Fibroblast of mammary gland (primary cell): ENCODE measurements at regions not wholly inside any gene's neighbourhood (a gene's known extent, or its start where the extent isn't known, plus 50 kb on each side); places are given as distances from the start of the nearest gene placed in this dataset.

ENCODE experiments used
- DNase-seq: peaks from one replicate; pipeline ENCODE4 v3.0.0-alpha.2; 2010; ENCODE audit warnings: low read depth
- H3K4me3 ChIP-seq: 2 replicates; pipeline ENCODE4 v1.5.1; 2011; ENCODE audit warnings: low read depth, mild to moderate bottlenecking, low read length, moderate library complexity; ENCODE audit not compliant: control insufficient read depth
- CTCF ChIP-seq: conservative IDR thresholded peaks from 2 replicates; pipeline ENCODE4 v1.5.1; 2011; ENCODE audit warnings: low read depth, low read length, inconsistent platforms; ENCODE audit not compliant: control insufficient read depth, insufficient read depth

- H3K4me3 ChIP-seq: no peak overlapping the region
- no peak for TF ChIP-seq CTCF
- no peak for DNase-seq
These were observed 230.6 kb downstream of the FBXO15 start for GRCh38 chr18:73917046-73917445.

- no peak for DNase-seq
- no peak for TF ChIP-seq CTCF
- no peak overlapping the region for H3K4me3 ChIP-seq
These were observed 234.1 kb downstream of the FBXO15 start for GRCh38 chr18:73913505-73913904.

- no peak overlapping the region for H3K4me3 ChIP-seq
- TF ChIP-seq CTCF: no peak
- DNase-seq: peak; percentile 48
These were observed 239.3 kb downstream of the FBXO15 start for GRCh38 chr18:73908323-73908722.

- DNase-seq: no peak
- H3K4me3 ChIP-seq: no peak overlapping the region
- TF ChIP-seq CTCF: no peak
These were observed 246.1 kb downstream of the FBXO15 start for GRCh38 chr18:73901566-73901965.

- TF ChIP-seq CTCF: no peak
- no peak overlapping the region for H3K4me3 ChIP-seq
- no peak for DNase-seq
These were observed 246.5 kb downstream of the FBXO15 start for GRCh38 chr18:73901151-73901550.

GRCh38 chr18:73900106-73900835, 247.4 kb downstream of the FBXO15 start:
- no peak overlapping the region for H3K4me3 ChIP-seq
- TF ChIP-seq CTCF: no peak
- DNase-seq: no peak
